B cell (primary cell): ENCODE measurements at regions not wholly inside any gene's neighbourhood (a gene's known extent, or its start where the extent isn't known, plus 50 kb on each side); places are given as distances from the start of the nearest gene placed in this dataset.

Experiments used
- ATAC-seq: fragments of 200-7000 bp; cut with Tn5 transposase; one replicate; pipeline ENCODE4 v1.10.0; 2021; ENCODE audit warnings: low read depth, mild to moderate bottlenecking, moderate number of reproducible peaks, moderate library complexity
- CTCF ChIA-PET: fragments of 350-600 bp; sonication (Branson Sonifier 250); formaldehyde crosslinking; loops from one replicate; lab custom pipeline; 2021; ENCODE audit warnings: antibody characterized with exemption, inconsistent platforms; lab: Charles Lee
- POLR2A ChIA-PET: fragments of 350-600 bp; sonication (Branson Sonifier 250); formaldehyde crosslinking; loops from one replicate; lab custom pipeline; 2021; ENCODE audit warnings: antibody characterized with exemption; lab: Charles Lee
- DNase-seq: peaks from one replicate; pipeline ENCODE4 v3.0.0; 2013
- H2AFZ ChIP-seq: 2 replicates; pipeline ENCODE4 v1.6.1; 2012; ENCODE audit warnings: mild to moderate bottlenecking, low read depth, low read length; ENCODE audit not compliant: insufficient read depth, poor library complexity, severe bottlenecking
- H3K27ac ChIP-seq, 2 donors: 1 replicate in 1 of 2; 2 replicates in 1 of 2; pipeline ENCODE4 v1.5.1; 2012 to 2013; ENCODE audit warnings: low read length in 2 of 2, mild to moderate bottlenecking in 2 of 2, moderate library complexity in 1 of 2
- H3K27me3 ChIP-seq, 4 experiments: fragments of 200-600 bp in 1 of 4; sonication (generic) in 1 of 4; replicated peaks in 1 of 4; 1 replicate in 2 of 4; 2 replicates in 2 of 4; pipeline versions ENCODE4 v1.6.1 to v1.7.0; 2013 to 2016; ENCODE audit warnings: low read length in 3 of 4, mild to moderate bottlenecking in 2 of 4, mixed read lengths in 1 of 4, moderate library complexity in 1 of 4; ENCODE audit not compliant: insufficient read depth in 4 of 4, control insufficient read depth in 3 of 4; ENCODE audit errors: control extremely low read depth in 1 of 4
- H3K36me3 ChIP-seq, 2 experiments: replicated peaks in 1 of 2; 1 replicate in 1 of 2; 2 replicates in 1 of 2; pipeline versions ENCODE4 v1.6.1 to v1.7.1; 2013; ENCODE audit warnings: low read length in 1 of 2; ENCODE audit not compliant: insufficient read depth in 2 of 2, control insufficient read depth in 1 of 2; ENCODE audit errors: control extremely low read depth in 1 of 2, extremely low read depth in 1 of 2
- H3K4me1 ChIP-seq, 2 donors: fragments of 200-600 bp in 1 of 2; sonication (generic) in 1 of 2; 1 replicate in 1 of 2; 2 replicates in 1 of 2; pipeline versions ENCODE4 v1.5.1 to v1.6.1; 2013 to 2017; ENCODE audit warnings: low read length in 2 of 2; ENCODE audit not compliant: control insufficient read depth in 2 of 2, insufficient read depth in 2 of 2
- H3K4me2 ChIP-seq: replicated peaks from 2 replicates; pipeline ENCODE3; 2012; ENCODE audit warnings: mild to moderate bottlenecking, low read depth, low read length; ENCODE audit not compliant: poor library complexity, severe bottlenecking
- H3K4me3 ChIP-seq, 5 experiments: fragments of 200-600 bp in 1 of 5; sonication (generic) in 1 of 5; 1 replicate in 3 of 5; 2 replicates in 2 of 5; pipeline versions ENCODE4 v1.5.1 to v1.7.0; 2011 to 2016; ENCODE audit warnings: low read length in 4 of 5, mild to moderate bottlenecking in 4 of 5, low read depth in 2 of 5, control low read depth in 1 of 5, moderate library complexity in 1 of 5; ENCODE audit not compliant: insufficient read depth in 1 of 5; ENCODE audit errors: control extremely low read depth in 1 of 5, extremely low read depth in 1 of 5
- H3K79me2 ChIP-seq: fragments of 200-600 bp; sonication (generic); one replicate; pipeline ENCODE4 v1.6.0; 2016; ENCODE audit warnings: low read length; ENCODE audit not compliant: control insufficient read depth, insufficient read depth
- H3K9ac ChIP-seq: fragments of 200-600 bp; sonication (generic); 2 replicates; pipeline ENCODE4 v1.6.1; 2017; ENCODE audit warnings: mild to moderate bottlenecking, low read length, moderate library complexity
- H3K9me3 ChIP-seq, 3 donors: one replicate each; pipeline versions ENCODE4 v1.6.1 to v1.7.1; 2013; ENCODE audit warnings: low read length in 2 of 3; ENCODE audit not compliant: control insufficient read depth in 2 of 3, insufficient read depth in 1 of 3; ENCODE audit errors: control extremely low read depth in 1 of 3
- H4K20me1 ChIP-seq: 2 replicates; pipeline ENCODE4 v1.6.0; 2012; ENCODE audit warnings: mild to moderate bottlenecking, low read length; ENCODE audit not compliant: insufficient read depth, control insufficient read depth, poor library complexity, severe bottlenecking
- H3K27ac Mint-ChIP-seq: one replicate; pipeline ENCODE4 v1.8.0; 2021; ENCODE audit warnings: mixed read lengths
- H3K27me3 Mint-ChIP-seq: one replicate; pipeline ENCODE4 v1.8.0; 2021; ENCODE audit warnings: mixed read lengths
- H3K4me1 Mint-ChIP-seq: one replicate; pipeline ENCODE4 v1.8.0; 2021; ENCODE audit warnings: mixed read lengths
- H3K4me3 Mint-ChIP-seq: one replicate; pipeline ENCODE4 v1.8.0; 2021; ENCODE audit warnings: mixed read lengths
- H3K9me3 Mint-ChIP-seq: one replicate; pipeline ENCODE4 v1.8.0; 2022; ENCODE audit warnings: mixed read lengths; ENCODE audit not compliant: insufficient read depth
- CTCF ChIP-seq: fragments of 200-600 bp; IDR thresholded peaks from one replicate; pipeline ENCODE4 v1.8.0; 2022; ENCODE audit warnings: antibody characterized with exemption, mild to moderate bottlenecking
- EZH2 ChIP-seq: IDR thresholded peaks from 2 replicates; pipeline ENCODE4 v1.6.1; 2012; ENCODE audit warnings: borderline replicate concordance, low read depth, mild to moderate bottlenecking, moderate library complexity, low read length; ENCODE audit not compliant: insufficient read depth, poor library complexity, severe bottlenecking
- WGBS: methylation state at CpG from one replicate; pipeline ENCODE4 v1.1.5; 2013; ENCODE audit warnings: missing lambda C conversion rate; ENCODE audit not compliant: insufficient coverage; 5-methylcytosine and 5-hydroxymethylcytosine counted together
- intact Hi-C: fragments of 100-400 bp; cut with micrococcal nuclease; formaldehyde crosslinking; loops from one replicate; pipeline ENCODE4 v1.10.0; 2022

- ATAC-seq: no peak
These were observed 219.1 kb downstream of the IRS2 start for GRCh38 chr13:109567315-109567714.

GRCh38 chr13:109565877-109566276 lies 220.5 kb downstream of the IRS2 start:
- Mint-ChIP-seq H3K4me3 (no peak overlapping the region), H3K4me1 (peaks cover 6% of the 10 kb centered on the region), H3K27ac (no peak overlapping the region), H3K9me3 (no peaks in the 10 kb centered on the region), H3K27me3 (peaks cover 3% of the 10 kb centered on the region)
- Histone ChIP-seq H3K27me3 (no peaks in the 10 kb centered on the region), H3K36me3 (no peaks in the 10 kb centered on the region), H4K20me1 (no peaks in the 10 kb centered on the region), H3K27ac (no peak overlapping the region), H3K9me3 (no peaks in the 10 kb centered on the region), H3K4me2 (no peak overlapping the region), H3K4me3 (no peak overlapping the region), H2AFZ (no peak overlapping the region), H3K4me1 (peaks cover 0 to 3% of the 10 kb centered on the region in 2 donors), H3K9ac (no peak overlapping the region), H3K79me2 (no peaks in the 10 kb centered on the region)
- ATAC-seq: no peak
- TF ChIP-seq EZH2 (no peak), CTCF (no peak)
- POLR2A ChIA-PET: no interaction called here
- intact Hi-C loops: no loop called here
- CTCF ChIA-PET: no interaction called here
- 92% methylated on average over 6 of the region's 7 CpGs for WGBS
- no peak for DNase-seq

More at GRCh38 chr13:109567315-109567714, 219.1 kb downstream of the IRS2 start:
- WGBS: no CpG with 5 or more reads among the region's 2 CpGs
- Mint-ChIP-seq H3K4me1 (peaks cover 7% of the 10 kb centered on the region), H3K9me3 (no peaks in the 10 kb centered on the region), H3K27ac (no peak overlapping the region), H3K4me3 (no peak overlapping the region), H3K27me3 (peaks cover 3% of the 10 kb centered on the region)
- Histone ChIP-seq H3K9ac (no peak overlapping the region), H2AFZ (no peak overlapping the region), H3K36me3 (no peaks in the 10 kb centered on the region), H3K27ac (no peak overlapping the region), H3K79me2 (no peaks in the 10 kb centered on the region), H3K9me3 (no peaks in the 10 kb centered on the region), H4K20me1 (no peaks in the 10 kb centered on the region), H3K4me1 (peaks cover 0 to 3% of the 10 kb centered on the region in 2 donors), H3K4me2 (no peak overlapping the region), H3K4me3 (no peak overlapping the region), H3K27me3 (no peaks in the 10 kb centered on the region)
- ChIA-PET CTCF (no interaction called here), POLR2A (no interaction called here)
- no peak for DNase-seq
- TF ChIP-seq EZH2: no peak
- no peak for TF ChIP-seq CTCF
- intact Hi-C loops: no loop called here
